ENCODE measurements at regions not wholly inside any gene's neighbourhood (a gene's known extent, or its start where the extent isn't known, plus 50 kb on each side); places are given as distances from the start of the nearest gene placed in this dataset.

- POLR2A ChIA-PET (ENCODE audit: low non-redundant PET), result no interaction called here
- DNase-seq (ENCODE audit: low spot score), result no peak
Observed at GRCh38 chr10:60662917-60663614, 115.2 kb upstream of the CDK1 start.

GRCh38 chr10:60661637-60662036, 116.6 kb upstream of the CDK1 start:
- no peak for DNase-seq (ENCODE audit: low spot score)
- POLR2A ChIA-PET (ENCODE audit: low non-redundant PET), result no interaction called here
- H3K27ac ChIP-seq, result no peak overlapping the region
- CTCF ChIA-PET, result no interaction called here
- TF ChIP-seq, protein P1, sequence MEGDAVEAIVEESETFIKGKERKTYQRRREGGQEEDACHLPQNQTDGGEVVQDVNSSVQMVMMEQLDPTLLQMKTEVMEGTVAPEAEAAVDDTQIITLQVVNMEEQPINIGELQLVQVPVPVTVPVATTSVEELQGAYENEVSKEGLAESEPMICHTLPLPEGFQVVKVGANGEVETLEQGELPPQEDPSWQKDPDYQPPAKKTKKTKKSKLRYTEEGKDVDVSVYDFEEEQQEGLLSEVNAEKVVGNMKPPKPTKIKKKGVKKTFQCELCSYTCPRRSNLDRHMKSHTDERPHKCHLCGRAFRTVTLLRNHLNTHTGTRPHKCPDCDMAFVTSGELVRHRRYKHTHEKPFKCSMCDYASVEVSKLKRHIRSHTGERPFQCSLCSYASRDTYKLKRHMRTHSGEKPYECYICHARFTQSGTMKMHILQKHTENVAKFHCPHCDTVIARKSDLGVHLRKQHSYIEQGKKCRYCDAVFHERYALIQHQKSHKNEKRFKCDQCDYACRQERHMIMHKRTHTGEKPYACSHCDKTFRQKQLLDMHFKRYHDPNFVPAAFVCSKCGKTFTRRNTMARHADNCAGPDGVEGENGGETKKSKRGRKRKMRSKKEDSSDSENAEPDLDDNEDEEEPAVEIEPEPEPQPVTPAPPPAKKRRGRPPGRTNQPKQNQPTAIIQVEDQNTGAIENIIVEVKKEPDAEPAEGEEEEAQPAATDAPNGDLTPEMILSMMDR (conservative IDR thresholded peaks at IDR 0.05; ENCODE audit: low read depth), result no peak

More at GRCh38 chr10:60662917-60663614, 115.2 kb upstream of the CDK1 start:
- TF ChIP-seq, protein P1 (conservative IDR thresholded peaks at IDR 0.05; ENCODE audit: low read depth), result no peak
- CTCF ChIA-PET, result interaction anchor here (0.6 to 0.7 kb wide), 2 partner anchors 29 to 471 kb away, joined by 3 to 4 read pairs; no protein-coding TSS in a partner anchor
- H3K27ac ChIP-seq, result no peak overlapping the region

DNA sequence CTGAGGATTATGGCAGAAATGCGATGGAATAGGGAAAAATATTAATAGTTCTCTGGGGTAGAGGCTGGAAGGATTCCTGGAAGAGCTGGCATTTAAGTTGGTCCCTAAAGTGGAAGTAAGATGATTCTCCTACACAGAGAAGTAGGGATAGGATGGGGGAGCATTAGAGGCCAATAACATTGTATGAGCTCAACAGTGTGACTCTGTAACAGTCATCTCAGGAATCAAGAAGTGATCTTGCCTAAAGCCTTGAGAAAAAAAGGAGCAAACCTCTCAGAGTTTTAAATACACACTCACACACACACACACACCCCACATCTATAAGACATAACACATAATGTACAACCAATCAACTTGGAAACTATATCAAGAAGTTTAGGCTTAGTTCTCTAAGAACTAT, 117.7 kb upstream of the CDK1 start:
- ChIA-PET CTCF (interaction anchor here (0.6 to 1.2 kb wide), 2 partner anchors 11 to 108 kb away, joined by 3 read pairs; no protein-coding TSS in a partner anchor), POLR2A (ENCODE audit: low non-redundant PET) (no interaction called here)
- DNase-seq (ENCODE audit: low spot score), result no peak
- H3K27ac ChIP-seq, result no peak overlapping the region
- TF ChIP-seq, protein P1 (conservative IDR thresholded peaks at IDR 0.05; ENCODE audit: low read depth), result no peak

- ChIA-PET CTCF (interaction anchor here (0.6 kb wide), 3 partner anchors 150 to 1069 kb away, joined by 3 to 4 read pairs (median 3); no protein-coding TSS in a partner anchor), POLR2A (ENCODE audit: low non-redundant PET) (no interaction called here)
- TF ChIP-seq, protein P1 (conservative IDR thresholded peaks at IDR 0.05; ENCODE audit: low read depth), result no peak
Observed at GRCh38 chr10:60654813-60655464, 123.3 kb upstream of the CDK1 start.

GRCh38 chr10:60652628-60653027, 125.7 kb upstream of the CDK1 start:
- H3K27ac ChIP-seq, result no peak overlapping the region
- DNase-seq (ENCODE audit: low spot score), result no peak
- TF ChIP-seq, protein P1 (conservative IDR thresholded peaks at IDR 0.05; ENCODE audit: low read depth), result no peak
- ChIA-PET POLR2A (ENCODE audit: low non-redundant PET) (no interaction called here), CTCF (no interaction called here)

More at GRCh38 chr10:60654813-60655464, 123.3 kb upstream of the CDK1 start:
- peak; percentile 25 for DNase-seq (ENCODE audit: low spot score)
- H3K27ac ChIP-seq, result no peak overlapping the region

GRCh38 chr10:60650378-60650800, 127.9 kb upstream of the CDK1 start:
- DNase-seq (ENCODE audit: low spot score), result no peak
- H3K27ac ChIP-seq, result no peak overlapping the region
- ChIA-PET CTCF (interaction anchor here (0.6 kb wide), 1 partner anchor 197 kb away, joined by 5 read pairs; no protein-coding TSS in a partner anchor), POLR2A (ENCODE audit: low non-redundant PET) (no interaction called here)
- TF ChIP-seq, protein P1 (conservative IDR thresholded peaks at IDR 0.05; ENCODE audit: low read depth), result no peak
